A172 (cell line): ENCODE measurements at regions not wholly inside any gene's neighbourhood (a gene's known extent, or its start where the extent isn't known, plus 50 kb on each side); places are given as distances from the start of the nearest gene placed in this dataset.
A peak's percentile ranks its signal among the peaks of the same experiment; 100 is the strongest.

Experiments used
- DNase-seq: peaks from one replicate; pipeline ENCODE4 v3.0.0-alpha.2; 2015; ENCODE audit warnings: low spot score

DNA sequence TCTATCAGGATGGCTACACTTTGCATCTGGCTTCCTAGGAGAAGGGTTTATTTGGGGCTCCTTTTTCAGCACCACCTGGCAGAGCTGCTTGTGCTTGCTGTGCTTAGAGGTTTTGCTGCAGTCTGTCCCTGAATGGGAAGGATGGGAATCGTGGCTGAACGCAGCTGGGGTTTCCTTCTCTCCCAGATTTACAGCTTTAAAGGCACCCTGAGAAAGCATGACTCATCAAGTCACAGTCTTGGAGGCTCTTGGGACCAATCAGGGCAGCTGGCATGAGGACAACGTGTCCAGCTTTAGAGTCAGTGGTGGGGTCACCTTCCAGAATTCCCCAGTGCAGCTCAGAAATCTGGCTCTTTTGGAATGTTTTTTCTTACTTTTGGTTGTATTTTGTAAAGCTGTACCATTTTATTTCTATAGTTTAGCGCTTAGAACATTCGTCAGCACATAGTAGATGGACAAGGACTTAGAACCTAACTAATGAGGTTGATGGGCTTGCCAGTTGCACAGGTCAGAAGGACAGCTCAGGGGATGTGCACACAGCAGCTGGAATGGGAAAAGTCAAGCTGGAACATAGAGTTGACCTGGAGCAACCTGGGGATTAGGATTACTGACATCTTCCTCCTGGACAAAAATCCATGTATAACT is 222.6 kb downstream of the PRDM2 start:
- DNase-seq, result peak; percentile 1

- no peak for DNase-seq
Observed at GRCh38 chr1:13926556-13926955, 226.6 kb downstream of the PRDM2 start.

- DNase-seq, result no peak
Observed at GRCh38 chr1:13927736-13928135, 227.7 kb downstream of the PRDM2 start.

DNA sequence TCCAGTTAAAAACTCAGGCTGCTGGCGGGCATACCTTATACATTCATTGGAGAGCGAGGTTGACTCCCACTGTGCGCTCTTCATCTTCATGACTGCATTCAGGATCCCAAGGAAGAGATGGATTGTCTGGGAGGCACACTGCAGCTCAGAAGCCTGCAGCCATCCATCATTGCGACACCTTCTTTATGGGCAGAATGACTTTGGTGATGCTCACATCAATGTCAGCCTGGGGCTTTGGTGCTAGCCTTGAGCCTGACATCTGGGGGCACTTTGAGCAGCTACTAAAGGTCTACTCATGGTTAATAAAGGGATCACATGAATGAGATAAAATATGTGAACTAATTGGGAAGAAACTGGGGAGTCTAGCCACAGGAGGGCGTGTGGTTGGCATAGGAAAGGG is 229.3 kb downstream of the PRDM2 start:
- no peak for DNase-seq

GRCh38 chr1:13930151-13930550 is 230.2 kb downstream of the PRDM2 start:
- DNase-seq, result no peak

- no peak for DNase-seq
Observed at GRCh38 chr1:13931226-13931625, 231.2 kb downstream of the PRDM2 start.

GRCh38 chr1:13935336-13935735 is 235.3 kb downstream of the PRDM2 start:
- DNase-seq, result no peak

- DNase-seq, result no peak
Observed at GRCh38 chr1:13941315-13941714, 241.3 kb downstream of the PRDM2 start.

GRCh38 chr1:13943055-13943454 is 243.1 kb downstream of the PRDM2 start:
- DNase-seq, result no peak

DNA sequence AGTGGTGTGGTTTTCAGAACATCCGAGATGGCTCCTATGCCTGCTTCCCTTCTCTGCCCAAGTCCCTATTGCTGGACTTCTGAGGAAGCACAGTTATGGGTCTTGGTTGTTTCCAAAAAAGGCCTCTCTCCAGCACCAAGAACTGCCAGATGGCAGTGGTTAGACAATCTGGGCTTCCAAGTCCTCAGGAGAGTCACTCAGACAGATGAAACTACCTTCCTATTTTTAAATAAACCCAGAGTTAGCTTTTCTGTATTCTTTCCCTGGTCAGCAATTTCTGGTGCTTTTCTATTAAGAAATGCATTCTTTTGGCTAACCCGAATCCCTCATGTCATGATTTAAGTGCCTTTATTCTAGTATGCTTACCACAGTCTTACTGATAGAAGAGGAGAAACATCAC is 245.9 kb downstream of the PRDM2 start:
- no peak for DNase-seq

DNA sequence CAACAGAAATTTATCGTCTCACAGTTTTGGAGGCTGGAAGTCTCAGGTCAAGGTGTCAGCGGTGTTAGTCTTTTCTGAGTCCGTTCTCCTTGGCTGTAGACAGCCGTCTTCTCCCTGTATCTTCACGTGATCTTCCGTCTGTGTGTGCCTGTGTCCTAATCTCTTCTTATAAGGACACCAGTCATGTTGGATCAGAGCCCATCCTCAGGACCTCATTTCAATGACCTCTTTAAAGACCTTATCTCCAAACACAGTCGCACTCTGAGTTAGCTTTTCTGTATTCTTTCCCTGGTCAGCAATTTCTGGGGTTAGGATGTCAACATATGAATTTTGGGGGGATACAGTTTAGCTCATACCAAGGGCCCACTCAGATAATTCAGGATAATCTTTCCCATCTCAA is 247.7 kb downstream of the PRDM2 start:
- DNase-seq, result no peak

DNA sequence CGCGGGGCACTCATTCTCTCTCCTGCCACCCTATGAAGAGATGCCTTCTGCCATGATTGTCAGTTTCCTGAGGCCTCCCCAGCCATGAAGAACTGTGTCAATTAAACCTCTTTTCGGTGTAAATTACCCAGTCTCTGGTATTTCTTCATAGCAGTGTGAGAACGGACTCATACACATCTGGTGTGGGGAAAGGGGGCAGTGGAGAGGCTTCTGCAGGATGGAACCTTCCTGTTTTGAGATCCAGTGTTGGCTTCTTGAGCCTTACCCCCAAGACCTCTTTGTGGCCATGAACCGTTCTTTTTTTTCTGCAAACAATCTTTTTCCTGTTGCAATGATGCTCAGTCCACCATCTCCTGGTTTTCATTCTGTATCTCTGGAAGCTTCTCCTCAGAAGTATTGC is 248.4 kb downstream of the PRDM2 start:
- no peak for DNase-seq

- DNase-seq, result no peak
Observed at GRCh38 chr1:13948888-13949391, 249.0 kb downstream of the PRDM2 start.

- DNase-seq, result no peak
Observed at GRCh38 chr1:13949546-13949945, 249.6 kb downstream of the PRDM2 start.

DNA sequence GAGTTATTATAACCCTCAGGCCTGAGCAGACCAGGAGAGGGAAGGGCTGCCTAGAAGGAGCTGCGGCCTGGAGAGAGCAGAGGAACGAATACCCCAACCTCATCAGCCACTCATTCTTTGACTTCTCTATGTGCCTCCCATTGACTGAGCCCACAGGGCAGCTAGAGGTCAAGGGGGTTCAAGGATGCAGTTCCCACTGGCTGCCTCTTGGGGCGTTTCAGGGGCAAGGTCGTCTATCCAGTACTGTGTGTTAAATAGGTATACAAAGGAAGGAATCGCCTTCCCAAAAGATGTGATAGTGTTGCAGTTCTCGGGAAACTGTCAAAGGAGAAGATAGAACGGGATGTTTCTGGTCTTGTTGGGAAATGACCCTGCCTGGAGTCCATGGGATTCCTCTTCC is 250.6 kb downstream of the PRDM2 start:
- no peak for DNase-seq

- no peak for DNase-seq
Observed at GRCh38 chr1:13951793-13952751, 252.1 kb downstream of the PRDM2 start.

GRCh38 chr1:13952985-13953384 is 253.0 kb downstream of the PRDM2 start:
- no peak for DNase-seq

GRCh38 chr1:13956393-13956792 is 256.4 kb downstream of the PRDM2 start:
- DNase-seq, result no peak

DNA sequence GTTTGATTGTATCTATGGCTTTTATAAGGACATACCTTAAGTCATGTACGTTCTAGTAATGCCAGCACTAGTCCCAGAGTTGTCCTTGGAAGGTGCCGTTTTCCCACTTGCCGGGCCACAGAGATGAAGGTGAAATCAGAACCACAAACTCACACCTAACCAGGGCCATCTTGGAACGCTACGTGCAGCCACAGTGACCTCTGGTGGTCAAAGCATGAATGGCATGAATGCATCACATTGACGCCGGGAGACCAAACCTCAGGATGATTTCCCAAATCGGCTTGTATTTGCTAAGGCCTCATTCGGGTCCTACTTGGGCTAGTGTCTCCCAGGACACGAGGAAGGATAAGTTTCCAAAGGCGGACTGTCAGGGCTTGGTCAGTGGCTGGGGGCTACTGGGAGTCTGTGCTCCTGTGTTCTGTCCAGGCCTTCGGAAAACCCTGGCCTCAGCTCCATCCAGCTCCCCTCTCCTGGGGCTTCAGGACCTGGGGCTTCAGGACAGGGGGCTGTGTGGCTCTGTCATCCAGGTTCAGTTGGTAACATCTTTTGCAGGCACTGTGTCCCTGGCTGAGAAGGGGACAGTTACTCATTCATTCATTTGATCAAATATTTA is 260.5 kb downstream of the PRDM2 start:
- peak; percentile 18 for DNase-seq

- no peak for DNase-seq
Observed at GRCh38 chr1:13964768-13965167, 264.8 kb downstream of the PRDM2 start.

GRCh38 chr1:13965770-13966398 is 265.9 kb downstream of the PRDM2 start:
- peak; percentile 40 for DNase-seq

DNA sequence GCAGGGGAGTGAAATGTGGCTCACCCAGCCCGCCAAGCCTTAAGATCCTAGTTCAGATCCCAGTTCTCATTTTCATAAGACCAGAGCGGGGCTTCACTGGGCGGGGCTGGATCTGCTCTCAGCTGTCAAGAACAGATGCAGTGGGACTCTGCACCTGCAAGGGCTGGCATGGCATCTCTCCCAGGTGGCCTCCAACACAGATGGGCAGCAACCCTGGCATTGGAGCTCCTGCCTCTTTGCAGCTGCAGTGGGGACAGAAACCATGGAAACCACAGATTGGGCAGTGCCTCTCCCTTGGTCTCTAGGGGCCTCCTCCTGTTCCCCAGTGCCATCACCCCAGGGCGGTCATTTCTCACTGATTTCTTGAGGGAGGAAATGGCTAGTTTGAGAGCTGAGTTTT is 267.7 kb downstream of the PRDM2 start:
- no peak for DNase-seq
